ENCODE measurements at regions not wholly inside any gene's neighbourhood (a gene's known extent, or its start where the extent isn't known, plus 50 kb on each side); places are given as distances from the start of the nearest gene placed in this dataset.
A peak's percentile ranks its signal among the peaks of the same experiment; 100 is the strongest.

DNA sequence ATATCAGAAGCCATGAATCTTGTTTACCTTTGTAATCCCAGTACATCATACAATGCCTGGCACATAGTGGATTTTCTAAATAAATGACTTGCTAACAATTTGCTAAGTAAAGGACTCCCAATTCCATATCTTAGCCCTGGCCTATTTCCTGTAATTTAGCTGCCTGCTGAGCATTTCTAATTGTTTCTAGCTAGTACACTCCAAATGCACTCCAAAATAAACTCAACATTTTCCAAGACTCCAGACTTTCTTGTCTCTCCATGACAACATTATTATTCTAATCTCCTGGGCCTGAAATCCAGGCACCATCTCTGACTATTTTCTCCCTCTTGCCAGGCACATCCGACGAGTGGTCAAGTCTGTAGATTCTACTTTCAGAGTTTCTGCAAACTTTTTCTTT is 773.5 kb downstream of the SQOR start:
- no peaks in the 10 kb centered on the region for H3K27me3 ChIP-seq (replicated peaks; ENCODE audit: insufficient read depth, low read depth, low read length, poor library complexity)
- intact Hi-C loops (cut with micrococcal nuclease; ENCODE audit: unreplicated experiment) = no loop called here
- TF ChIP-seq, protein P1, sequence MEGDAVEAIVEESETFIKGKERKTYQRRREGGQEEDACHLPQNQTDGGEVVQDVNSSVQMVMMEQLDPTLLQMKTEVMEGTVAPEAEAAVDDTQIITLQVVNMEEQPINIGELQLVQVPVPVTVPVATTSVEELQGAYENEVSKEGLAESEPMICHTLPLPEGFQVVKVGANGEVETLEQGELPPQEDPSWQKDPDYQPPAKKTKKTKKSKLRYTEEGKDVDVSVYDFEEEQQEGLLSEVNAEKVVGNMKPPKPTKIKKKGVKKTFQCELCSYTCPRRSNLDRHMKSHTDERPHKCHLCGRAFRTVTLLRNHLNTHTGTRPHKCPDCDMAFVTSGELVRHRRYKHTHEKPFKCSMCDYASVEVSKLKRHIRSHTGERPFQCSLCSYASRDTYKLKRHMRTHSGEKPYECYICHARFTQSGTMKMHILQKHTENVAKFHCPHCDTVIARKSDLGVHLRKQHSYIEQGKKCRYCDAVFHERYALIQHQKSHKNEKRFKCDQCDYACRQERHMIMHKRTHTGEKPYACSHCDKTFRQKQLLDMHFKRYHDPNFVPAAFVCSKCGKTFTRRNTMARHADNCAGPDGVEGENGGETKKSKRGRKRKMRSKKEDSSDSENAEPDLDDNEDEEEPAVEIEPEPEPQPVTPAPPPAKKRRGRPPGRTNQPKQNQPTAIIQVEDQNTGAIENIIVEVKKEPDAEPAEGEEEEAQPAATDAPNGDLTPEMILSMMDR (conservative IDR thresholded peaks at IDR 0.05; ENCODE audit: low read depth, low read length) = no peak
- no peak for TF ChIP-seq EZH2 (IDR thresholded peaks at IDR 0.05; ENCODE audit: borderline replicate concordance, low read depth, low read length, poor library complexity, severe bottlenecking)
- POLR2A ChIA-PET (ENCODE audit: low non-redundant PET) = no interaction called here
- H3K4me3 ChIP-seq (ENCODE audit: low read depth, low read length, poor library complexity, severe bottlenecking) = no peak overlapping the region
- CTCF ChIA-PET = no interaction called here
- peak; percentile 70 for DNase-seq (ENCODE audit: low spot score)
- H3K4me1 ChIP-seq (ENCODE audit: insufficient read depth, low read length, poor library complexity, severe bottlenecking) = peaks cover 9% of the 10 kb centered on the region
- no peak overlapping the region for H3K27ac ChIP-seq (ENCODE audit: low read depth, low read length, poor library complexity, severe bottlenecking)
- no peaks in the 10 kb centered on the region for H3K36me3 ChIP-seq (ENCODE audit: insufficient read depth, low read length, poor library complexity, severe bottlenecking)
- no TSS peak for BruUV-seq (replicated peaks)
- H3K9me3 ChIP-seq (ENCODE audit: low read depth, low read length, poor library complexity, severe bottlenecking) = no peaks in the 10 kb centered on the region

DNA sequence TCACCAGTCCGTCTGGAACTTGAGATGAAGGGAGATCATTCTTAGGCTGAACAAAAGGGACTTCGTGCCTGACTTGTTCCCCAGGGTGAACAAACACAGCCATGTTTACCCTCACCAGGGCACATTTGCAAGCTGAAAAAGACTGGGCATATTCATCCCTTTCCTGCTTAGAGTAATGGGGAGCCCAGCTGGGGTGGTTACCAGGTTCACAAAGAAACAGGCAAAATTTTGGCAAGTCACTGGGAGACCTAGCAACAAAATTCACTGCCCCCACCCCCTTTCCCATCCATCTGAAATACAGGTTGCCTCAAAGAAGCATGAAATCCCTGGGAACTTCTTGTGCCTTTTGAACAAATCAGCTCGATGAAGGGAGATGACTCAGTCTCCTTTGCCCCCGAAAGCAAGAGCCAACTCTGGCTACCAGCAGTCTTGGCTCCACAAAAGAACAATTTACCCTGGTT is 775.0 kb downstream of the SQOR start:
- Histone ChIP-seq H3K4me1 (ENCODE audit: insufficient read depth, low read length, poor library complexity, severe bottlenecking) (peaks cover 18% of the 10 kb centered on the region), H3K27me3 (replicated peaks; ENCODE audit: insufficient read depth, low read depth, low read length, poor library complexity) (no peaks in the 10 kb centered on the region), H3K9me3 (ENCODE audit: low read depth, low read length, poor library complexity, severe bottlenecking) (no peaks in the 10 kb centered on the region), H3K27ac (ENCODE audit: low read depth, low read length, poor library complexity, severe bottlenecking) (no peak overlapping the region), H3K36me3 (ENCODE audit: insufficient read depth, low read length, poor library complexity, severe bottlenecking) (no peaks in the 10 kb centered on the region), H3K4me3 (ENCODE audit: low read depth, low read length, poor library complexity, severe bottlenecking) (no peak overlapping the region)
- no peak for DNase-seq (ENCODE audit: low spot score)
- intact Hi-C loops (cut with micrococcal nuclease; ENCODE audit: unreplicated experiment) = no loop called here
- CTCF ChIA-PET = no interaction called here
- no TSS peak for BruUV-seq (replicated peaks)
- TF ChIP-seq, protein P1 (conservative IDR thresholded peaks at IDR 0.05; ENCODE audit: low read depth, low read length) = no peak
- no peak for TF ChIP-seq EZH2 (IDR thresholded peaks at IDR 0.05; ENCODE audit: borderline replicate concordance, low read depth, low read length, poor library complexity, severe bottlenecking)
- POLR2A ChIA-PET (ENCODE audit: low non-redundant PET) = no interaction called here

DNA sequence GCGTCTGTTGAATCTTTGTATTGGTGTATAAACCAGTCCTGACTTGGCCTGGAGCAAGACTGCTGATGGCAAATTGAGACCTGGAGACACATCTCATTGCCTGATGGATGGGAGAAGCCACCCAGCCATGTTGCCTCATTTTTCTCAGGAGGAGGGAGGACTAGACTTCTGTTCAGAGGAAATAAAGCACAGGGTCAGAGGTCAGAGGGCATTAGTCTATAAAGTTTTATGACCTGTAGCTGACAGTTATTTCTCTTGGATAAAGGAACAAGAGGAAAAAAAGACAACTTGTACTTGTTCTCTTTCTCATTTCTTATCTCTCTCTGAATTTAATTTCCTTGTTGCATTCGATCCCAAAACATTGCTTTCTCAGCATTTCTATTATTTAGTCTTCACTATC is 775.9 kb downstream of the SQOR start:
- Histone ChIP-seq H3K4me3 (ENCODE audit: low read depth, low read length, poor library complexity, severe bottlenecking) (no peak overlapping the region), H3K27me3 (replicated peaks; ENCODE audit: insufficient read depth, low read depth, low read length, poor library complexity) (no peaks in the 10 kb centered on the region), H3K4me1 (ENCODE audit: insufficient read depth, low read length, poor library complexity, severe bottlenecking) (peaks cover 18% of the 10 kb centered on the region), H3K9me3 (ENCODE audit: low read depth, low read length, poor library complexity, severe bottlenecking) (no peaks in the 10 kb centered on the region), H3K36me3 (ENCODE audit: insufficient read depth, low read length, poor library complexity, severe bottlenecking) (no peaks in the 10 kb centered on the region), H3K27ac (ENCODE audit: low read depth, low read length, poor library complexity, severe bottlenecking) (no peak overlapping the region)
- TF ChIP-seq EZH2 (IDR thresholded peaks at IDR 0.05; ENCODE audit: borderline replicate concordance, low read depth, low read length, poor library complexity, severe bottlenecking) = no peak
- TF ChIP-seq, protein P1 (conservative IDR thresholded peaks at IDR 0.05; ENCODE audit: low read depth, low read length) = no peak
- intact Hi-C loops (cut with micrococcal nuclease; ENCODE audit: unreplicated experiment) = no loop called here
- DNase-seq (ENCODE audit: low spot score) = no peak
- POLR2A ChIA-PET (ENCODE audit: low non-redundant PET) = no interaction called here
- CTCF ChIA-PET = no interaction called here
- BruUV-seq (replicated peaks) = no TSS peak
